SU-DHL-6 (cell line): ENCODE measurements at regions not wholly inside any gene's neighbourhood (a gene's known extent, or its start where the extent isn't known, plus 50 kb on each side); places are given as distances from the start of the nearest gene placed in this dataset.

Source experiments
- H2AFZ ChIP-seq: fragments of 200-600 bp; sonication (generic); 2 replicates; pipeline ENCODE4 v1.6.1; 2014; ENCODE audit warnings: low read depth, mild to moderate bottlenecking, moderate library complexity, mixed read lengths, antibody characterized with exemption, low read length; ENCODE audit not compliant: severe bottlenecking
- H3F3A ChIP-seq: fragments of 200-600 bp; shearing (Covaris generic); 2 replicates; pipeline ENCODE4 v1.6.0; 2016; ENCODE audit warnings: antibody characterized with exemption, mild to moderate bottlenecking; ENCODE audit not compliant: insufficient read depth
- H3K27ac ChIP-seq: fragments of 200-600 bp; sonication (generic); 2 replicates; pipeline ENCODE4 v1.5.1; 2016; ENCODE audit warnings: low read depth, mild to moderate bottlenecking, low read length, moderate library complexity, mixed read lengths
- H3K27me3 ChIP-seq: fragments of 200-600 bp; sonication (generic), shearing (Covaris generic); 2 replicates; pipeline ENCODE4 v1.6.0; 2014; ENCODE audit warnings: mild to moderate bottlenecking, low read length
- H3K36me3 ChIP-seq: fragments of 200-600 bp; sonication (generic); 2 replicates; pipeline ENCODE4 v1.6.1; 2014; ENCODE audit warnings: mild to moderate bottlenecking, low read length, mixed read lengths
- H3K4me2 ChIP-seq: fragments of 300-600, 200-600 bp; shearing (Covaris generic), sonication (generic); 2 replicates; pipeline ENCODE4 v1.6.0; 2014; ENCODE audit warnings: low read length, low read depth, mild to moderate bottlenecking; ENCODE audit not compliant: poor library complexity, severe bottlenecking
- H3K4me3 ChIP-seq: fragments of 200-600 bp; sonication (generic); 2 replicates; pipeline ENCODE4 v1.5.1; 2014; ENCODE audit warnings: antibody characterized with exemption, low read length, mild to moderate bottlenecking, mixed read lengths; ENCODE audit not compliant: insufficient read depth, poor library complexity, severe bottlenecking
- H3K79me2 ChIP-seq: fragments of 200-600 bp; sonication (generic); 2 replicates; pipeline ENCODE4 v1.6.1; 2014; ENCODE audit warnings: mild to moderate bottlenecking, low read length, moderate library complexity; ENCODE audit not compliant: insufficient read depth
- H3K9ac ChIP-seq: fragments of 200-600 bp; sonication (generic); 2 replicates; pipeline ENCODE4 v1.7.0; 2014; ENCODE audit warnings: mild to moderate bottlenecking, low read length
- H3K9me2 ChIP-seq: fragments of 200-600 bp; sonication (generic); replicated peaks from 2 replicates; pipeline ENCODE4 v1.6.1; 2014; ENCODE audit warnings: low read length; ENCODE audit not compliant: insufficient read depth
- H3K9me3 ChIP-seq: fragments of 200-600 bp; sonication (generic); 2 replicates; pipeline ENCODE4 v1.6.1; 2014; ENCODE audit warnings: low read length, mixed read lengths; ENCODE audit not compliant: insufficient read depth
- H4K20me1 ChIP-seq: fragments of 200-600 bp; sonication (generic); 2 replicates; pipeline ENCODE4 v1.6.1; 2014; ENCODE audit warnings: low read depth, mild to moderate bottlenecking, antibody characterized with exemption, low read length, moderate library complexity, mixed read lengths
- CTCF ChIP-seq: fragments of 200-600 bp; sonication (generic); IDR thresholded peaks from one replicate; pipeline ENCODE4 v1.5.1; 2017; ENCODE audit warnings: antibody characterized with exemption, mild to moderate bottlenecking, low read length, moderate library complexity; ENCODE audit not compliant: insufficient read depth, poor library complexity, severe bottlenecking
- EZH2phosphoT487 ChIP-seq: fragments of 200-600 bp; sonication (generic), shearing (Covaris generic); conservative IDR thresholded peaks from 2 replicates; pipeline ENCODE4 v1.6.1; 2018; ENCODE audit warnings: mild to moderate bottlenecking, antibody characterized with exemption, low read length, moderate library complexity, mixed read lengths

GRCh38 chr16:17632667-17633066 is 161.9 kb upstream of the XYLT1 start:
- no peaks in the 10 kb centered on the region for H3K9me3 ChIP-seq
- no peaks in the 10 kb centered on the region for H3K27me3 ChIP-seq
- H3K36me3 ChIP-seq = no peaks in the 10 kb centered on the region
- no peaks in the 10 kb centered on the region for H3F3A ChIP-seq
- H3K4me3 ChIP-seq = no peak overlapping the region
- TF ChIP-seq CTCF (no peak), EZH2phosphoT487 (no peak)
- no peak overlapping the region for H3K27ac ChIP-seq
- no peaks in the 10 kb centered on the region for H4K20me1 ChIP-seq
- H3K9ac ChIP-seq = no peak overlapping the region
- H3K9me2 ChIP-seq = no peaks in the 10 kb centered on the region
- H3K79me2 ChIP-seq = no peaks in the 10 kb centered on the region
- H2AFZ ChIP-seq = no peak overlapping the region
- H3K4me2 ChIP-seq = no peak overlapping the region

- Histone ChIP-seq H3K4me3 (no peak overlapping the region), H3K9me2 (no peaks in the 10 kb centered on the region; the same call in 1 of the 2 replicates), H3K27me3 (no peaks in the 10 kb centered on the region), H3K4me2 (no peak overlapping the region), H4K20me1 (no peaks in the 10 kb centered on the region), H3K79me2 (no peaks in the 10 kb centered on the region), H3K9ac (no peak overlapping the region), H3K9me3 (no peaks in the 10 kb centered on the region), H2AFZ (no peak overlapping the region), H3K27ac (no peak overlapping the region), H3K36me3 (no peaks in the 10 kb centered on the region), H3F3A (no peaks in the 10 kb centered on the region)
- no peak for TF ChIP-seq CTCF
- TF ChIP-seq EZH2phosphoT487 = no peak
Measured at GRCh38 chr16:17629936-17630335, 159.2 kb upstream of the XYLT1 start.

DNA sequence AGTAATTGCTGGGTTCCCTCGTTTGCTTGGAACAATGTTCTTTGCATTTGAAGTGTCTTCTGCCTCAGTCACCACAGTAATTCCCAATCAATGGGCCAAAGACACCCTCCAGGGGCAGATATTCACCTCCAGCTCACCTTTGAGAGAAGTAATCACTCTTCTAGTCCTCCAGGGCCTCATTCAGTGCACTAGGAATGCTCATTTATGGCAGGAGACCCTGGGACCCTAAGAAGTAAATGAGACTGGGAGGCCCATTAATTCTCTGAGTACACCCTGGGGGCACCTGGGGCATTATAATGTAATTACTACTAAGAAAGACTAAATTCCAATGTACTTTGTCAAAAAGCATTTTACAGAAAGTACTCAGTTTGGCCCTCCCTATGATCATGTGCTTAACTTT is 158.2 kb upstream of the XYLT1 start:
- no peak overlapping the region for H2AFZ ChIP-seq
- no peaks in the 10 kb centered on the region for H3F3A ChIP-seq
- TF ChIP-seq EZH2phosphoT487 (no peak), CTCF (no peak)
- H3K36me3 ChIP-seq = no peaks in the 10 kb centered on the region
- H3K27ac ChIP-seq = no peak overlapping the region
- H3K9me3 ChIP-seq = no peaks in the 10 kb centered on the region
- H3K9ac ChIP-seq = no peak overlapping the region
- H3K27me3 ChIP-seq = no peaks in the 10 kb centered on the region
- H3K4me2 ChIP-seq = no peak overlapping the region
- no peaks in the 10 kb centered on the region for H3K79me2 ChIP-seq
- no peaks in the 10 kb centered on the region; the same call in 1 of the 2 replicates for H3K9me2 ChIP-seq
- no peaks in the 10 kb centered on the region for H4K20me1 ChIP-seq
- H3K4me3 ChIP-seq = no peak overlapping the region
